HG03095 (cell line): ENCODE measurements at regions not wholly inside any gene's neighbourhood (a gene's known extent, or its start where the extent isn't known, plus 50 kb on each side); places are given as distances from the start of the nearest gene placed in this dataset.

Experiments
- ATAC-seq: cut with Tn5 transposase; IDR thresholded peaks from one replicate; pipeline ENCODE4 v1.9.1; 2021; ENCODE audit warnings: moderate library complexity; ENCODE audit not compliant: unreplicated experiment

GRCh38 chr5:124341066-124341858 lies 405.2 kb downstream of the ZNF608 start:
- ATAC-seq = no peak

GRCh38 chr5:124337996-124338395 lies 408.4 kb downstream of the ZNF608 start:
- no peak for ATAC-seq

GRCh38 chr5:124333298-124333979 lies 413.0 kb downstream of the ZNF608 start:
- ATAC-seq = no peak

GRCh38 chr5:124332273-124332672 lies 414.2 kb downstream of the ZNF608 start:
- ATAC-seq = no peak

GRCh38 chr5:124330595-124331220 lies 415.7 kb downstream of the ZNF608 start:
- ATAC-seq = no peak

DNA sequence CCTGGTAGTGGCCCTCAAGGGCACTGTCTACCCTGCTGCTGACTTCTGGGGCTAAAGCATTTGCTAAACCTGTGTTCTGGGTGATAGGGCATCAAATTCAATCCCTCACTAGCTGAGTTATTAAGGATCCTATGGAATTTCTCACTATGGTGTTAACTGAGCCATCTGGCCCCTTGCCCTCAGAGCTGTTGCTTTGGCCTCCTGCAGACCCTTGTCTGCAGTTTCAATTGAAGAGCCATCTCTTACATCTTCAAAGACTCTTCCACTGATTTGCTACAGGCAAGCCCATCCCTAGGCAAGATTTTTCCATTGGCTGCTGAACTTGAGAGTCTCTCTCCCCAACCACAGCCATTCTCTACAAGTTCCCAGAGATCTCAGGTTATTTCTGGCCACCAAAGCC lies 418.2 kb downstream of the ZNF608 start:
- ATAC-seq = no peak

- ATAC-seq = no peak
Measured at GRCh38 chr5:124318661-124319060, 427.8 kb downstream of the ZNF608 start.

DNA sequence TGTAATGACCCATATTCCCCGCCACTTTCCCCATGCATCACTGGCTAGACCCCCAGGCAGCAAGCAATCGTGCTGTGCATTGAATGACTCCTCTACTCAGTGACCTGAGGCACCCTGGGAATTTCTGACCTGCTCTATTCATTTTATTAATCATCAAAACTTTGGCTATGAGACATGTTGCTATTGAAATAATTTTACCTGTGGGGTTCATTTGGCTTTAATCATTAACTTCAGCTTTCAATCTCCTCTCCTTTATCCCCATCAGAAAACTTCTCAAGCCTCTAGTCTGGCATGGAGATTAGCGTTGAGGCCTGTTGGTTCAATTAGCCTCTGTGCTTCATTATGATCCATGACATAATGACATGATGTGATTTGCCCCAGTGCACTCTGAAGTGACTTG lies 429.0 kb downstream of the ZNF608 start:
- no peak for ATAC-seq

DNA sequence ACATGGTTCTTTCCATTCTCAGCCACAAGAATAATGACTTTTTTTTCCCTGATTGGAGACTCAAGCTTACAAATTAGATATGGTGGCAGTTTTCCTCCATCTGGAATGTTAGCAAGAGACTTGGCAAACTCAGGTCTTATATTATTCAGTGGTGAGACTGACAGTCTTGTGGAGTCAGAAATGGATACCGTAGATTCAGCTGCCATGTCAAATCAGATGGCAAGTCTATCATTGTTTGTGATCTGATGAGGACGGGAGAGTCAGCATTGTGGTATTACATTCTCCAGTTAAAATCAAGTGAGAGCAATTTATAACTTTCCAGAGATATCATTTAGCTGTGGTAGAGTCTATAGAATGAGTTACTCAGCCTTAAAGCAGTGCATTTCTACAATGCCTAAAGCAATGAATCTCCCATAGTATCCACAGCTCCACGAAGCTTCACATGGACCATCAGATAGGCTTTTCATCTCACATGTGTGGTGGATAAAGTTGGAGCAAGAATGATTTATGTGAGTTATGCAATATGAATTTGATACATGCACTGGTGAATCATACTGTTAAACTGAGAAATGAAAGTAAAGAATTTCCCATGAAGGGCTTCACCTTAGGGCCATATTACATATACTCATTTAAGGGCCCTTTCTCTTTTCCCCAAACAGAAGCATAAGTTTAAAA lies 430.6 kb downstream of the ZNF608 start:
- ATAC-seq = no peak

- ATAC-seq = no peak
Measured at GRCh38 chr5:124310453-124310852, 436.0 kb downstream of the ZNF608 start.

DNA sequence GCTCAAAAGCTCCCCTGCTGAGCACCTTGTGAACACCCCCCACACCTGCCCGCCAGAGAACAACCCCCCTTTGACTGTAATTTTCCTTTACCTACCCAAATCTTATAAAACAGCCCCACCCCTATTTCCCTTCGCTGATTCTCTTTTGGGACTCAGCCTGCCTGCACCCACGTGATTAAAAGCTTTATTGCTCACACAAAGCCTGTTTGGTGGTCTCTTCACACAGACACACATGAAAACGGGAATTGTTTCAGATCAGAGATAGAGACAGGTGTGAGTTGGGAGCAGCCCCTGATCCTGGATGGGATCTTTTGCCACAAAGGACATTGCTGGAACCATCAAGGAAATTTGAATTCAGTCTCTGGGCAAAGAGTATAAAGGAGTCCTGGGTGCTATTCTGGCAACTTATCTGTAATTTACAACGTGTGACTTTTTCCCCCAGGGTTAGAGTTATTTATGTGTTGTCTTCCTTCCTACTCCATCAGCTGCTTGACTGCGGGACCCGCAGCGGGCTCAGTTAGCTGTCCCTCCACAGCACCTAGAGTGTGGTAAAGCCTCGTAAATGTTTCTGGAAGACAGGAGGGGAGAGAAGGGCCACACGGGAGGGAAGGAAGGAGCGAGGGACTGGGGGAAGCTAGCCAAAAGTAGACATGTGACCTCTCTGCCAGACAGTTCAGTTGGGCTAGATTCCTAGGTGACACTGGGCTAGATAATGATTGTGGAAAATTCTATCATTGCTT lies 437.0 kb downstream of the ZNF608 start:
- no peak for ATAC-seq

- no peak for ATAC-seq
Measured at GRCh38 chr5:124303366-124303765, 443.1 kb downstream of the ZNF608 start.

- ATAC-seq = no peak
Measured at GRCh38 chr5:124302533-124302932, 443.9 kb downstream of the ZNF608 start.

GRCh38 chr5:124301850-124302249 lies 444.6 kb downstream of the ZNF608 start:
- no peak for ATAC-seq

DNA sequence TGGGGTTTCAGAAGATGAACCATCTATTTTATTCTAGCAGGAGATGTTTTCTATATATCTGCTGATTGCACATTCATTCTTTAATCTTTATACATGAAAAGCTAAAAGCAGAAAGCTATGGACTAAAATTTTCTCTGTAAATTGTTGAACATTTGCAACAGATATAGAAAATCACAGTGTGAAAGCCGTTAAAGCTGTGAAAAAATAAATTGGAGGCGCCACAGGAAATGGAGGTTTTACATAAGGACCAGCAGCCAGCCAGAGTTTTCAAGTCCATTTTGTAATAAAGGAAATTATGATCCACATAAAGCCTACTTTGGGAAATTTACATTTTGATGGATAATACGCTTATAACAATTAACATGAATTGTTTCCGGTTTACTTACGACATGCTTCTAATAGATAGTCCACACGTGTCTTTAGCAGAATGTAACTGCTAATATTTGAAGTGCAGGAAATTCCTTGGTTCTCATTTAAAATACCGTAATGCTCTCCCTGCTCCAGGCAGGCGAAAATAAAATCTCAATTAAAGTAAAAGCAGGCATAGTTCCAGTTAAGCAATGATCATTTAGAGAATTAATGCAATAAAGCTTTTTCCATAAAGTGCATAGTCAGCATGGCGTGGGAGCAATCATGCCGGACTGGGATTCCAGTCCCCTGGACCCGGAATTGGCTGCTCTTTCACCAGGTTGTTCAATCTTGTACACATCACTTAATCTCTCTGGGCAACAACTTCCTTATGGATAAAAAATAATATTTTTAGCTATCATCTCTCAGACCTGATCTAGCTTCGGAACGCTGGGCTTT lies 445.4 kb downstream of the ZNF608 start:
- ATAC-seq = no peak

GRCh38 chr5:124297826-124298225 lies 448.6 kb downstream of the ZNF608 start:
- ATAC-seq = no peak

GRCh38 chr5:124292322-124292855 lies 454.1 kb downstream of the ZNF608 start:
- ATAC-seq = no peak

GRCh38 chr5:124289641-124290311 lies 456.7 kb downstream of the ZNF608 start:
- no peak for ATAC-seq

DNA sequence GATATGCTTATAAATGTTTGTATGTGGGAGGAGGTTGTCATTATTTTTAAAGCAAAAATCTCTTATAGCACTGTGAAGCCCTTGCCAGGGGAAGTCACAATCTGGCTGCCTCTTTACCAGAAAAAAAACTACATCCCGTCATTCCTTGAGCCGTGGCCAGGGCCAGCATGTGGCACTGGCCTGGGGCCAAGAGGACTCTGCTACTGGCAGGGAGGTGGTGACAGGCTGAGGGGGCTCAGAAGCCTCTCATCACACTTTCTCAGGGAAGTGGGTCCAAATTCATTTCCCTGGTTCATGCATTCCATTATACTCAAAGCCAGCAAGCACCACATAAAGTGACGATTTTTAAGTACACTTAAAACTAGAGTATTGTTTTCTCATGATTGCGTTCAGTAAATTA lies 457.3 kb downstream of the ZNF608 start:
- ATAC-seq = no peak
